ENCODE measurements at regions not wholly inside any gene's neighbourhood (a gene's known extent, or its start where the extent isn't known, plus 50 kb on each side); places are given as distances from the start of the nearest gene placed in this dataset.

DNA sequence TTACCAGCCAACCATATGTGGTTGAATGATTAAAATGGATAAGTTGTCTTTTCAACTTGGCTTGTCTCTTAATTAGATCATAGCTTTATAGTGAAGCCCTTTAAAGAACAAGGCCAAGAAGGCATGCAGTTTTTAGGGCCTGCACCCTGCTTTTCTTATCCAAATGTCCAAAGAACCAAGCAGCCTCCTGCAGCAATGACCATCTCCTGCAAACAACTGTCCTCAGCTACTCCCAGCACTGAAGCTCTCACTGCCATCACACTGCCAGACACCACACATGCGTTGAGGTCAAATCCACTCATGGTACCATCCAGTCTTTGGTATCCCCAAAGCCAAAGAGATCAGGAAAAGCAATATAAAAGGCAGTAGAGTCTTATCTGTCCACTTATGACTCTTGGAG is 210.3 kb downstream of the ACTR3B start:
- no peak for DNase-seq (ENCODE audit: low spot score)
- no peaks in the 10 kb centered on the region for H3K36me3 ChIP-seq (ENCODE audit: insufficient read depth, low read length, poor library complexity, severe bottlenecking)
- no TSS peak for BruUV-seq (replicated peaks)
- peaks cover 8% of the 10 kb centered on the region for H3K27me3 ChIP-seq (replicated peaks; ENCODE audit: insufficient read depth, low read depth, low read length, poor library complexity)
- ChIA-PET POLR2A (ENCODE audit: low non-redundant PET) (no interaction called here), CTCF (no interaction called here)
- H3K4me1 ChIP-seq (ENCODE audit: insufficient read depth, low read length, poor library complexity, severe bottlenecking): no peaks in the 10 kb centered on the region
- H3K27ac ChIP-seq (ENCODE audit: low read depth, low read length, poor library complexity, severe bottlenecking): no peak overlapping the region
- no peak for TF ChIP-seq EZH2 (IDR thresholded peaks at IDR 0.05; ENCODE audit: borderline replicate concordance, low read depth, low read length, poor library complexity, severe bottlenecking)
- intact Hi-C loops (cut with micrococcal nuclease; ENCODE audit: unreplicated experiment): no loop called here
- H3K4me3 ChIP-seq (ENCODE audit: low read depth, low read length, poor library complexity, severe bottlenecking): no peak overlapping the region
- no peaks in the 10 kb centered on the region for H3K9me3 ChIP-seq (ENCODE audit: low read depth, low read length, poor library complexity, severe bottlenecking)

GRCh38 chr7:152970481-152970880 is 210.9 kb downstream of the ACTR3B start:
- no peak overlapping the region for H3K4me3 ChIP-seq (ENCODE audit: low read depth, low read length, poor library complexity, severe bottlenecking)

GRCh38 chr7:152974577-152974976 is 215.0 kb downstream of the ACTR3B start:
- no peak overlapping the region for H3K27ac ChIP-seq (ENCODE audit: low read depth, low read length, poor library complexity, severe bottlenecking)
- ChIA-PET CTCF (no interaction called here), POLR2A (ENCODE audit: low non-redundant PET) (no interaction called here)
- H3K36me3 ChIP-seq (ENCODE audit: insufficient read depth, low read length, poor library complexity, severe bottlenecking): no peaks in the 10 kb centered on the region
- intact Hi-C loops (cut with micrococcal nuclease; ENCODE audit: unreplicated experiment): no loop called here
- H3K9me3 ChIP-seq (ENCODE audit: low read depth, low read length, poor library complexity, severe bottlenecking): no peaks in the 10 kb centered on the region
- DNase-seq (ENCODE audit: low spot score): no peak
- H3K4me1 ChIP-seq (ENCODE audit: insufficient read depth, low read length, poor library complexity, severe bottlenecking): no peaks in the 10 kb centered on the region
- no TSS peak for BruUV-seq (replicated peaks)
- TF ChIP-seq, protein P1, sequence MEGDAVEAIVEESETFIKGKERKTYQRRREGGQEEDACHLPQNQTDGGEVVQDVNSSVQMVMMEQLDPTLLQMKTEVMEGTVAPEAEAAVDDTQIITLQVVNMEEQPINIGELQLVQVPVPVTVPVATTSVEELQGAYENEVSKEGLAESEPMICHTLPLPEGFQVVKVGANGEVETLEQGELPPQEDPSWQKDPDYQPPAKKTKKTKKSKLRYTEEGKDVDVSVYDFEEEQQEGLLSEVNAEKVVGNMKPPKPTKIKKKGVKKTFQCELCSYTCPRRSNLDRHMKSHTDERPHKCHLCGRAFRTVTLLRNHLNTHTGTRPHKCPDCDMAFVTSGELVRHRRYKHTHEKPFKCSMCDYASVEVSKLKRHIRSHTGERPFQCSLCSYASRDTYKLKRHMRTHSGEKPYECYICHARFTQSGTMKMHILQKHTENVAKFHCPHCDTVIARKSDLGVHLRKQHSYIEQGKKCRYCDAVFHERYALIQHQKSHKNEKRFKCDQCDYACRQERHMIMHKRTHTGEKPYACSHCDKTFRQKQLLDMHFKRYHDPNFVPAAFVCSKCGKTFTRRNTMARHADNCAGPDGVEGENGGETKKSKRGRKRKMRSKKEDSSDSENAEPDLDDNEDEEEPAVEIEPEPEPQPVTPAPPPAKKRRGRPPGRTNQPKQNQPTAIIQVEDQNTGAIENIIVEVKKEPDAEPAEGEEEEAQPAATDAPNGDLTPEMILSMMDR (conservative IDR thresholded peaks at IDR 0.05; ENCODE audit: low read depth, low read length): no peak
- no peak for TF ChIP-seq EZH2 (IDR thresholded peaks at IDR 0.05; ENCODE audit: borderline replicate concordance, low read depth, low read length, poor library complexity, severe bottlenecking)
- peaks cover 34% of the 10 kb centered on the region for H3K27me3 ChIP-seq (replicated peaks; ENCODE audit: insufficient read depth, low read depth, low read length, poor library complexity)
- no peak overlapping the region for H3K4me3 ChIP-seq (ENCODE audit: low read depth, low read length, poor library complexity, severe bottlenecking)

More at GRCh38 chr7:152970481-152970880, 210.9 kb downstream of the ACTR3B start:
- Histone ChIP-seq H3K36me3 (ENCODE audit: insufficient read depth, low read length, poor library complexity, severe bottlenecking) (no peaks in the 10 kb centered on the region), H3K27me3 (replicated peaks; ENCODE audit: insufficient read depth, low read depth, low read length, poor library complexity) (peaks cover 14% of the 10 kb centered on the region), H3K27ac (ENCODE audit: low read depth, low read length, poor library complexity, severe bottlenecking) (no peak overlapping the region), H3K9me3 (ENCODE audit: low read depth, low read length, poor library complexity, severe bottlenecking) (no peaks in the 10 kb centered on the region), H3K4me1 (ENCODE audit: insufficient read depth, low read length, poor library complexity, severe bottlenecking) (no peaks in the 10 kb centered on the region)
- ChIA-PET CTCF (no interaction called here), POLR2A (ENCODE audit: low non-redundant PET) (no interaction called here)
- no peak for TF ChIP-seq EZH2 (IDR thresholded peaks at IDR 0.05; ENCODE audit: borderline replicate concordance, low read depth, low read length, poor library complexity, severe bottlenecking)
- TF ChIP-seq, protein P1 (conservative IDR thresholded peaks at IDR 0.05; ENCODE audit: low read depth, low read length): no peak
- BruUV-seq (replicated peaks): no TSS peak
- DNase-seq (ENCODE audit: low spot score): no peak
- intact Hi-C loops (cut with micrococcal nuclease; ENCODE audit: unreplicated experiment): no loop called here

DNA sequence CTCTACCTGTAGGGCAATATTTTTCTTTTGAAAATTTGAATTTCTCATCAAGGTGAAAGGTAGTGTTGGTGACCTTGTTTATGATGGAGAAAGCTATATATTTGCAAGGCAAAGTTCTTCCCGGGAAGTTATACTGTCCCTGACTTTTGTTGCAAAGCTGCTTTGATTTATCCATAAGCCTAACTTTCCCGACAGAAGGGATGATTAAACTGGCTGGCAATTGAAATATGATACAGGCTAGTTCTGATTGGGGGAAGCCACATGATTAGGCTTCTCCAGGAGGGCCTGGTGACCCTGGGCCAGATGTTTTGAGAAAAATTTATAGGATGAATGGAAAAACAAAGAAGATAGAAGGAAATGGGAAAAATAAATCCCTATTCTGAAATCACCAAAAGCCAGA is 215.5 kb downstream of the ACTR3B start:
- ChIA-PET CTCF (no interaction called here), POLR2A (ENCODE audit: low non-redundant PET) (no interaction called here)
- Histone ChIP-seq H3K36me3 (ENCODE audit: insufficient read depth, low read length, poor library complexity, severe bottlenecking) (no peaks in the 10 kb centered on the region), H3K4me3 (ENCODE audit: low read depth, low read length, poor library complexity, severe bottlenecking) (no peak overlapping the region), H3K27ac (ENCODE audit: low read depth, low read length, poor library complexity, severe bottlenecking) (no peak overlapping the region), H3K4me1 (ENCODE audit: insufficient read depth, low read length, poor library complexity, severe bottlenecking) (no peaks in the 10 kb centered on the region), H3K9me3 (ENCODE audit: low read depth, low read length, poor library complexity, severe bottlenecking) (no peaks in the 10 kb centered on the region), H3K27me3 (replicated peaks; ENCODE audit: insufficient read depth, low read depth, low read length, poor library complexity) (peaks cover 39% of the 10 kb centered on the region)
- intact Hi-C loops (cut with micrococcal nuclease; ENCODE audit: unreplicated experiment): no loop called here
- no peak for TF ChIP-seq EZH2 (IDR thresholded peaks at IDR 0.05; ENCODE audit: borderline replicate concordance, low read depth, low read length, poor library complexity, severe bottlenecking)
- TF ChIP-seq, protein P1 (conservative IDR thresholded peaks at IDR 0.05; ENCODE audit: low read depth, low read length): no peak
- DNase-seq (ENCODE audit: low spot score): no peak
- BruUV-seq (replicated peaks): no TSS peak

Data from A673 (cell line).